Mesendoderm (in vitro differentiated cells): ENCODE measurements at regions not wholly inside any gene's neighbourhood (a gene's known extent, or its start where the extent isn't known, plus 50 kb on each side); places are given as distances from the start of the nearest gene placed in this dataset.

Experiments used
- DNase-seq: peaks from one replicate; pipeline ENCODE4 v3.0.0; 2013
- H2AK5ac ChIP-seq: 2 replicates; pipeline ENCODE4 v1.6.1; 2013; ENCODE audit warnings: low read length, inconsistent platforms
- H2BK120ac ChIP-seq: 2 replicates; pipeline ENCODE4 v1.6.1; 2013; ENCODE audit warnings: low read depth, mild to moderate bottlenecking, low read length, moderate library complexity, mixed read lengths
- H2BK15ac ChIP-seq: replicated peaks from 2 replicates; pipeline ENCODE4 v1.6.1; 2013; ENCODE audit warnings: low read depth, mild to moderate bottlenecking, moderate library complexity
- H2BK5ac ChIP-seq: 2 replicates; pipeline ENCODE4 v1.6.1; 2013; ENCODE audit warnings: low read length, inconsistent platforms
- H3K18ac ChIP-seq: 2 replicates; pipeline ENCODE4 v1.6.1; 2013; ENCODE audit warnings: mild to moderate bottlenecking, low read length, mixed read lengths
- H3K23ac ChIP-seq: one replicate; pipeline ENCODE4 v1.6.1; 2013; ENCODE audit warnings: low read length
- H3K27ac ChIP-seq: 2 replicates; pipeline ENCODE4 v1.5.1; 2013; ENCODE audit warnings: low read depth, mild to moderate bottlenecking, inconsistent platforms, low read length, moderate library complexity
- H3K27me3 ChIP-seq: 2 replicates; pipeline ENCODE4 v1.6.1; 2013; ENCODE audit warnings: low read length, control low read depth, mild to moderate bottlenecking, inconsistent platforms; ENCODE audit not compliant: insufficient read depth, poor library complexity
- H3K36me3 ChIP-seq: 2 replicates; pipeline ENCODE4 v1.6.1; 2013; ENCODE audit warnings: low read length, inconsistent platforms; ENCODE audit not compliant: control insufficient read depth, insufficient read depth
- H3K4ac ChIP-seq: one replicate; pipeline ENCODE4 v1.6.1; 2013; ENCODE audit warnings: low read depth, mild to moderate bottlenecking, low read length, moderate library complexity
- H3K4me1 ChIP-seq: 2 replicates; pipeline ENCODE4 v1.6.1; 2013; ENCODE audit warnings: low read depth, low read length, inconsistent platforms; ENCODE audit not compliant: control insufficient read depth
- H3K4me2 ChIP-seq: 2 replicates; pipeline ENCODE4 v1.6.1; 2013; ENCODE audit warnings: low read length
- H3K4me3 ChIP-seq: 2 replicates; pipeline ENCODE4 v1.5.1; 2013; ENCODE audit warnings: mild to moderate bottlenecking, low read length
- H3K56ac ChIP-seq: one replicate; pipeline ENCODE4 v1.6.1; 2013; ENCODE audit warnings: low read length
- H3K79me1 ChIP-seq: 2 replicates; pipeline ENCODE4 v1.6.1; 2013; ENCODE audit warnings: low read length, inconsistent platforms
- H3K79me2 ChIP-seq: 2 replicates; pipeline ENCODE4 v1.6.1; 2013; ENCODE audit warnings: mild to moderate bottlenecking, low read length; ENCODE audit not compliant: control insufficient read depth, insufficient read depth
- H3K9ac ChIP-seq: 2 replicates; pipeline ENCODE4 v1.6.1; 2013; ENCODE audit warnings: low read length, inconsistent platforms
- H4K5ac ChIP-seq: one replicate; pipeline ENCODE4 v1.6.1; 2013; ENCODE audit warnings: low read length
- H4K8ac ChIP-seq: one replicate; pipeline ENCODE4 v1.6.1; 2013; ENCODE audit warnings: low read depth, mild to moderate bottlenecking, control low read depth, low read length, moderate library complexity
- WGBS: extraction: QIAGEN DNeasy Blood & Tissue Kit; methylation state at CpG from one replicate; pipeline ENCODE4 v1.1.7; 2013; ENCODE audit warnings: low lambda C conversion rate, missing lambda C conversion rate; ENCODE audit not compliant: insufficient coverage; ENCODE audit errors: extremely low coverage; 5-methylcytosine and 5-hydroxymethylcytosine counted together

- DNase-seq: no peak
- Histone ChIP-seq H3K9ac (no peak overlapping the region), H2BK5ac (no peak overlapping the region), H3K4me1 (no peaks in the 10 kb centered on the region), H3K79me1 (no peaks in the 10 kb centered on the region), H3K56ac (no peak overlapping the region), H4K8ac (no peak overlapping the region), H3K79me2 (no peaks in the 10 kb centered on the region), H2BK15ac (no peak overlapping the region), H3K4ac (no peak overlapping the region), H3K23ac (no peak overlapping the region), H3K27ac (no peak overlapping the region), H3K27me3 (no peaks in the 10 kb centered on the region), H2BK120ac (no peak overlapping the region), H2AK5ac (no peak overlapping the region), H4K5ac (no peak overlapping the region), H3K36me3 (no peaks in the 10 kb centered on the region), H3K18ac (no peak overlapping the region), H3K4me2 (no peak overlapping the region), H3K4me3 (no peak overlapping the region)
- WGBS: no CpG with 5 or more reads among the region's 1 CpG
These were observed 643.8 kb upstream of the ADGRL2 start for GRCh38 chr1:81156887-81157286.

GRCh38 chr1:81155131-81155530 is 645.6 kb upstream of the ADGRL2 start:
- Histone ChIP-seq H3K27ac (no peak overlapping the region), H2AK5ac (no peak overlapping the region), H3K18ac (no peak overlapping the region), H3K23ac (no peak overlapping the region), H3K4me1 (no peaks in the 10 kb centered on the region), H2BK120ac (no peak overlapping the region), H3K27me3 (no peaks in the 10 kb centered on the region), H3K79me1 (no peaks in the 10 kb centered on the region), H3K4ac (no peak overlapping the region), H2BK5ac (no peak overlapping the region), H3K4me2 (no peak overlapping the region), H4K8ac (no peak overlapping the region), H3K4me3 (no peak overlapping the region), H3K9ac (no peak overlapping the region), H2BK15ac (no peak overlapping the region), H3K36me3 (no peaks in the 10 kb centered on the region), H3K56ac (no peak overlapping the region), H3K79me2 (no peaks in the 10 kb centered on the region), H4K5ac (no peak overlapping the region)
- DNase-seq: no peak
- no CpG with 5 or more reads among the region's 1 CpG for WGBS

GRCh38 chr1:81151206-81151605 is 649.5 kb upstream of the ADGRL2 start:
- Histone ChIP-seq H3K4me2 (no peak overlapping the region), H3K36me3 (no peaks in the 10 kb centered on the region), H3K4me3 (no peak overlapping the region), H2BK5ac (no peak overlapping the region), H3K27ac (no peak overlapping the region), H3K56ac (no peak overlapping the region), H3K79me1 (no peaks in the 10 kb centered on the region), H3K4me1 (no peaks in the 10 kb centered on the region), H3K4ac (no peak overlapping the region), H4K5ac (no peak overlapping the region), H2BK120ac (no peak overlapping the region), H3K79me2 (no peaks in the 10 kb centered on the region), H3K18ac (no peak overlapping the region), H3K9ac (no peak overlapping the region), H3K23ac (no peak overlapping the region), H3K27me3 (no peaks in the 10 kb centered on the region), H2AK5ac (no peak overlapping the region), H4K8ac (no peak overlapping the region), H2BK15ac (no peak overlapping the region)
- no CpG with 5 or more reads among the region's 1 CpG for WGBS
- DNase-seq: no peak

DNA sequence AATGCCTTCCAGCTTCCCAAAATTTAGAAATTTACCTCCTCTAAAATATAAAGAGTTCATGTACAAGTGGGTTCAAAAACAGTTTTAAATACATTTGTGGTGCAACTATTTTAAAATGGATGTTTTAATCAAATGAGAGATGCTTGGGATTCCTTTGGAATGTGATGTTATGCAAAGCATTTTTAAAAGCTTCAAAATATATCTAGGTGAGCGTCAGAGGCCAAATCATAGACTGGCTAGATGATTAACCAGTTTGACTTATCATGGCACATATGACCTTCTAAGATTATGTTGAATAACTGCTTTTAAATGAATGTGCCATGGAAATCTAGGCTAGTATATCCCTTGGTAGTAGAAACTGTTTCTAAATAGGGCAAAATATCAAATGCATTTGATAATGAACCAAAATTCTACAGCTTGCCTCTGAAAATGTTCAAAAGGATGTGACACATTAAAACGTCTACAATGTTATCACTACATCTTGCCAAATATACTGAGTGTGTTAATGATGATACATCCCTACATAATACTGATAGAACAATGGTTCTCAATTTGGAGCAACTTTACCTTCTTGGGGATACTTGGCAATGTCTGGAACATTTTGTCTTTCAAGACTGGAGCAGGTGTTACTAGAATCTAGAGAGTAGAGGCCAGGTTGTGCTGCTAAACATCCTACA is 650.9 kb upstream of the ADGRL2 start:
- no peak overlapping the region for H3K4ac ChIP-seq
- no peaks in the 10 kb centered on the region for H3K79me1 ChIP-seq
- no peak overlapping the region for H2BK15ac ChIP-seq
- no peak overlapping the region for H3K9ac ChIP-seq
- no peak overlapping the region for H2BK120ac ChIP-seq
- H3K18ac ChIP-seq: no peak overlapping the region
- no peaks in the 10 kb centered on the region for H3K79me2 ChIP-seq
- H3K36me3 ChIP-seq: no peaks in the 10 kb centered on the region
- H3K27me3 ChIP-seq: no peaks in the 10 kb centered on the region
- no peak overlapping the region for H3K27ac ChIP-seq
- H3K4me1 ChIP-seq: peaks cover 2% of the 10 kb centered on the region
- WGBS: no CpG with 5 or more reads among the region's 2 CpGs
- DNase-seq: no peak
- H3K56ac ChIP-seq: no peak overlapping the region
- H3K4me3 ChIP-seq: no peak overlapping the region
- H4K8ac ChIP-seq: no peak overlapping the region
- H2BK5ac ChIP-seq: no peak overlapping the region
- no peak overlapping the region for H2AK5ac ChIP-seq
- H3K4me2 ChIP-seq: no peak overlapping the region
- no peak overlapping the region for H3K23ac ChIP-seq
- no peak overlapping the region for H4K5ac ChIP-seq

GRCh38 chr1:81144240-81144825 is 656.4 kb upstream of the ADGRL2 start:
- H3K27me3 ChIP-seq: no peaks in the 10 kb centered on the region
- H2BK120ac ChIP-seq: no peak overlapping the region
- no peaks in the 10 kb centered on the region for H3K79me1 ChIP-seq
- no peak overlapping the region for H4K8ac ChIP-seq
- no peak overlapping the region for H3K18ac ChIP-seq
- H3K79me2 ChIP-seq: no peaks in the 10 kb centered on the region
- H2BK5ac ChIP-seq: no peak overlapping the region
- no peaks in the 10 kb centered on the region for H3K36me3 ChIP-seq
- no peak overlapping the region for H3K4me3 ChIP-seq
- no peak overlapping the region for H3K56ac ChIP-seq
- H3K9ac ChIP-seq: no peak overlapping the region
- no peak overlapping the region for H2BK15ac ChIP-seq
- H2AK5ac ChIP-seq: no peak overlapping the region
- H3K4me2 ChIP-seq: no peak overlapping the region
- DNase-seq: no peak
- H3K4ac ChIP-seq: no peak overlapping the region
- peaks cover 2% of the 10 kb centered on the region for H3K4me1 ChIP-seq
- WGBS: no CpG with 5 or more reads among the region's 4 CpGs
- no peak overlapping the region for H4K5ac ChIP-seq
- no peak overlapping the region for H3K23ac ChIP-seq
- H3K27ac ChIP-seq: no peak overlapping the region
